GM18873 (cell line): ENCODE measurements at regions not wholly inside any gene's neighbourhood (a gene's known extent, or its start where the extent isn't known, plus 50 kb on each side); places are given as distances from the start of the nearest gene placed in this dataset.
"Not testable (repeated sequence)": the region's sequence is repeated elsewhere in the genome, so short reads cannot be mapped to it uniquely, and the experiment has no call there.

Experiments
- ATAC-seq: cut with Tn5 transposase; IDR thresholded peaks from one replicate; pipeline ENCODE4 v1.9.1; 2021; ENCODE audit warnings: mild to moderate bottlenecking, moderate library complexity, moderate number of reproducible peaks; ENCODE audit not compliant: unreplicated experiment, low FRiP score

DNA sequence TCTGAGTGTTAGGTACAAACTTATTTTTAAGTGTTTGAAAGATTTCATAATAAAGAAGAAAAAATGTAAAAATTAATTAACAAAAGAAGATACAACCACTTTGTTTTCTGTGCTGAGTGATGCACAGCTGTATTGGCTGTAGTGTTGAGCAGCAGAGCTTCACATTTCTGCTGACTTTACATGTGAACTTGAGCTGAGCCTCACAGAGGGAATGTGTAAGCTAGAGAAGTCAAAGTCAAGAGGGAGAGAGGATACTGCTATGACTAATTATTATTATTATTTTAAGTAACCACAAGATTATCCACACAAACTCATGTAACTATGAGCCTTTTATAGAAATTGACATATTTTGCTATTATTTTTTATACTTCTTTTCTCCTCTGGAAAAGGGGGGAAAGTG, 159.1 kb upstream of the ZSWIM2 start:
- ATAC-seq: no peak

- no peak for ATAC-seq
Observed at GRCh38 chr2:187003611-187004010, 154.6 kb upstream of the ZSWIM2 start.

DNA sequence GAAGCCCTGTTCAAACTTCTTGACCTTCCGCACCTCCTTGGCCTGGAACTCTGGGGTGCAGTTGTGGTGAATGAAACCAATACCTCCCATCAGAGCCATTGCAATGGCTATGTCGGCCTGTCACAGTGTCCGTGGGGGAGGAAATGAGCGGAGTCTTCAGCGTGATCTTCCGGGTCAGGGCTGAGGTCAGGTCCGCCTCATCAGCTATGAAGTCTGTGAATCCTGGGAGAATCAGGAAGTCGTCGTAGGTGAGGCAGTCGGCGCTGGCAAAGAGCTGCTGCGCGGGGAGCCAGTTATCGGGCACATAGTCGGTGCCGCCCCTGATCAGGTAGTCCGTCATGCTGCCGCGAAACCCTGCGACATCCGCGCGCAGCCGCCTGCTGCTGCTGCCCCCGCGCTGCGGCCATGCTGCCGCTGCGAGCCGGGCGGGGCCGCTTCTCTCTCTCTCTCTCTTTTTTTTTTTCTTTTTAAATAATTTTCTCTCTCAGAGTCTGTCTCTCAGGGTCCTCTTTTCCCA, 154.1 kb upstream of the ZSWIM2 start:
- ATAC-seq: no peak

- ATAC-seq: no peak
Observed at GRCh38 chr2:187002242-187002641, 153.3 kb upstream of the ZSWIM2 start.

DNA sequence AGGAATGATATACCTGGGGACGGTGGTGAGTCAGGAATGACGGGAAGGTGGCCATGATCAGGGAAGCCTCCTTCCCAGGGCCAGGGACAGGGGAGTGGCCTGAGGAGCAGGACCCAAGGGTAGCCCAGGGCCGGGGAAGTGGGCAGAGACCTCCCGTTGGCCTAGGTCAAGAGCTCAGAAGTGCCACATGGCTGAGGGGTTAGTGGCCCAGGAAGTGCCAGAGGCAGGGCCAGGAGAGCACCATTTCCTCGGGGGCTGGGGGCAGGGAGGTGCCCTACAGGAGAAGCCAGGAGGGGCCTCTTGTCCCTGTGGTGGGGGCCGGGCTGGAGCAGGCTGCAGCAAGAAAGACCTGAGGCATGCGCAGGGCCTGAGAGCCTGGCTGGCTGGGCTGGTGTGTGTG, 152.3 kb upstream of the ZSWIM2 start:
- ATAC-seq: no peak

GRCh38 chr2:186995092-186995491, 146.1 kb upstream of the ZSWIM2 start:
- ATAC-seq: no peak

DNA sequence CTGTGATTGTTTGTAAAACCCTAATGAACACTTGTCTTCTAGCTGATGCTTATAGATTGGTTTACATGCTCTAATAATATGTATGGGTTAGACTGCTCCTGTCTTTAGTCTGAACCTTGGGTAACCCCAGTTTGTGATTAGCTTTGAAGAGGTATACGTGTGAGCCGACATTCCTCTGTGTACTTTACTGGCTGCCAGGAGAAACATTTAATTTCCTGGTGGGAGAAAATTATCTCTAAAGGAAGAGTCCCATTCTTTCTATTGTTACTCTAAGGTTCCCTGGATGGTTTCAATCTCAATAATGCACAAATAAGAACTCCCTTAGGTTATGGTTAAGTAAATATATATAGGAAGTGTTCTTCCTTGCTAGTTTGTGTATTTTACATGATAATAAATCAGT, 143.6 kb upstream of the ZSWIM2 start:
- no peak for ATAC-seq

DNA sequence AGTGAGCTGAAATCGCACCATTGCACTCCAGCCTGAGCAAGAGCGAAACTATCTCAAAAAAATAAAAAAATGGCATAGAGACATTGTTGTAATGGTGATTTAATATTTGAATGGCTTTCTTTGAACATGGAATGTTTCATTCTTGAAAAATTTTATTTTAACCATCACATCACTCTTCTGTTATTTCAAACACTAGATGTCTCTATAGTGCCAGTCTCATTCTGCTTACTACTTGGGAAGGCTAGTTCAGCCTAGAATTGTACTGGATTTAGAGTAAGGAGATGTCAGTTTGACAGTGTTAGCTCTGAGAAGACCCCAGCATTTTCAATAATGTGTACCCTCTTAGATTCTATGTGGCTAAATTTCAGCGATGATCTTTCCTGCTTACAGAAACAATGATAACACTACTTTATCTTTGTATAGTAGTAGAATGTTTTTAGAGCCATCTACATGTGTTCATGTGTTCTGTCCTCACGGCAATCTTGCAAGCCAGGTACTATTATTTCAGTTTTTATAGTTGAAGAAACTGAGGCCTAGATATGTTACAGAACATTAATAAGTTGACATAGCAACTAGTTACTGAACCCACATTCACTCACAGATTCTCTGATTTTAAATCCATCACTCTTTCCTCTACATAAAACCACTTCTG, 142.9 kb upstream of the ZSWIM2 start:
- ATAC-seq: no peak

DNA sequence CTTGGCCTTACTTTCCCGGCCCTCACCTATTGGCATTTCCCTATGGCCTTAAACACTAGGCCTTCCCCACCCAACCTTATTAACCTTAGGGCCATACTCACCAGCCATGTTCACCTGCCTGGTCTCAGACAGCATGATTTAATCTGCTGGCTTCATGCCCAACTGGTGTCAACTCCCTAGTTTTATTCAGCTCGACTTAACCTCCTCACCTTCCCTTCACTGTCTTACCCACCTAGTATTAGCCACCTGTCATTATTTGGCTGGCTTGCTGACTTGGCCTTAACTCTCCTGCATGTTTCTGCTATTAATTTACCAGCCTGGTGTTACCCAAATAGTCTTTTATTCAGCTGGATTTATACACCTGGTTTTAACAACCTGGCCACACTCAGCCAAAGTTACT, 136.0 kb upstream of the ZSWIM2 start:
- no peak for ATAC-seq

- ATAC-seq: no peak
Observed at GRCh38 chr2:186984481-186984880, 135.5 kb upstream of the ZSWIM2 start.

DNA sequence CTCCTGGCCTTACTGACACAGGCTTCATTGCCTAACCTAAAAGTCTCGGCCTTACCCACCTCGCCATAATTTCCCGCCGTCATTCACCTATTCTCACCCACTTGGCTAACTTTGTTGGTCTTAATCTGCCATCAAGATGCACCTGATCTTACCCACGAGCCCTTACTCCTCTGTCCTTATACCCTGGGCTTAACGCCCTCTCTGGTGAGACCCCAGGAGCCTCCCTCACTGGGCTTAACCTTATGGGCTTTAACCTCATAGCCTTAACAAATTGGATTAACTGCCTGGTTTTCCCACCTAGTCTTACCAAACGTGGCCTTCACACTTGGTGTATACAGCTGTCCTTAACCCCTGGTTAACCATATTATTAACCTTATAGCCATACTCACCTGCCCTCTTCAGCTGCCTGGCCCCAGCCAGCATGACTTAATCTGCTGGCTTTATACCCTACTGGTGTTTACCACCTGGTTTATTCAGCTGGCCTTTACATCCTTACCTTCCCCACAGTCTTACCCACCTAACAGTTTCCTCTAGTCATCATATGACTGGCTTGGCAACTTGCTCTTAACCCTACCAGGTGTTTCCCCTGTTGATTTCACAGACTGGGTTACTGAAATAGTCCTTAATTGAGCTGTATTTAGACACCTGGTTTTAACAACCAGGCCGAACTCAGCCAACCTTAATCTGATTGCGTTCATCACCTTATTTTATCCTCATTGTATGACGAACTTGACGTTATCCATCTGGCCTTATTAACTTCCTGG, 132.0 kb upstream of the ZSWIM2 start:
- ATAC-seq: no peak

DNA sequence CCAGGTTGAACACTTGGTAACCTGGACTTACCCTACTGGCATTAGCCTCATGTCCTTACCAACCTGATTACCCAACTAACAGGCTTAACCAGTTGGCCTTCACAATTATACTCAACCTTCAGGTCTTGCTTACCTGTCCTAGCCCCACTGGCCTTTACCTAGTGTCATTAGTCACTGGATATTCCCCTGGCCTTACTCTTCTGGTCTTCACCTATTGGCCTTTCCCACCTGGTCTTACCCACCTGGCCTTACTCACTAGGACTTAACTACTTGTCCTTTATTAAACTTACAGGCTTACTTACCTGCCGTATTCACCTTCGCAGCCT, 131.1 kb upstream of the ZSWIM2 start:
- no peak for ATAC-seq

DNA sequence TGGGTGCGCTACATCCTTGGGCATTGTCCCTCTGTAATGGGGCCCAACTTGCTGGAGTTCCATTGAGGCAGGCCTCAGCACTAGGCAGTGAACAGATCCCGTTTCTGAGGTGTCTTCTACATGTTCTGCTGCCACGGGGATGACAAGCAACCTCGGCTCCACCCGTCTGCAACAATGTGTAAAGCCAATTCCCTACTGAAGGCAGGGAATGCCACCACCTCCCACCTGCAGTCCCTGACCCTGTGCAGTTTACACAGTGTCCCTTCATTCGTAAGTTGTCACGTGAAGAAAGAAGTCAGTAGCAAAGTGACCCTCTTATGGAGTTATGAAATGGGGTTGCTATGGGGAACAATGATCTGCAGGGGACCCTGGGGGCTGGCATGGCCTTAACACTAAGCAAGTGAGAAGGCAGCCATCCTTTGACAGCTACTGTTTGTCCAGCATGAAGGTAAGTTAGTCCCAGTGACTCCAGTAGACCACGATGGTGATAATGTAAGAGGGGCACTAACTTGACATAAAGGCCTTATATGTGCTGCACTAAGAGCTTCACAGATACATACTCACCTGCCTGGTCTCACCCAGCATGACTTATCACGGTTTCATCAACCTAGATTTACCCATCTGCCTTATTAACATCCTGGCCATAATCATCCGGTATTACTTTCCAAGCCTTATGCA, 130.6 kb upstream of the ZSWIM2 start:
- ATAC-seq: no peak

DNA sequence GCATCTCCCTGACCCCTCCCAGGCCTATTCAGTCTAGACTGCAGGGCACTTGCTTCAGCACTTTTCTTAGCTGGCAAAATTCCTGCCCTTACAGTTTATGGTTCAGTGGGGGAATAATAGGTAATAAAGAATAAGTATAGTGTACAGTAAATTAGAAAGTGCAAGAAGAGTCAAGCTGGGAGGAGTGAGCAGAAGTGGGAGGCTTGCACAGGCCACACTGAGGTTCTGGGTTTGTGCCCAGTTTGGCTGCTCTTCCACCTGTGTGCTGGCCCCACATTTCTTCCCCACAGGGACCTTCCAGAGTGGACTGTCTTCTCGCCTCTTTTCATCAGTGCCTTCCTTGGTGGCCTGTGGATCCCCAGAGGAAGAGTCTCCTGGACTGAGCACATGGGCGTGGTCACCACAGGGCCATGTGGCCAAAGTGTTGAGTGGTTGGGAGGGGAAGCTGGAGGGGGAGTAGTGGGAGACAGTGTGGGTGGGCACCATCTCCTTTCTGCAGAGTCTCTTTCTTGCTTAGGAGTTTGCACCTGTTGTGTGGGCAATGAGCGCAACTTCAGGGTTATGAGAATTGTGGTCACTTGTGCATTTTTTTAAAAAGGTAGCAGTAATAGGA, 128.6 kb upstream of the ZSWIM2 start:
- no peak for ATAC-seq

- ATAC-seq: no peak
Observed at GRCh38 chr2:186976329-186976728, 127.4 kb upstream of the ZSWIM2 start.

- ATAC-seq: no peak
Observed at GRCh38 chr2:186972281-186972970, 123.5 kb upstream of the ZSWIM2 start.

- ATAC-seq: peak; percentile 87
Observed at GRCh38 chr2:186968277-186968676, 119.3 kb upstream of the ZSWIM2 start.

DNA sequence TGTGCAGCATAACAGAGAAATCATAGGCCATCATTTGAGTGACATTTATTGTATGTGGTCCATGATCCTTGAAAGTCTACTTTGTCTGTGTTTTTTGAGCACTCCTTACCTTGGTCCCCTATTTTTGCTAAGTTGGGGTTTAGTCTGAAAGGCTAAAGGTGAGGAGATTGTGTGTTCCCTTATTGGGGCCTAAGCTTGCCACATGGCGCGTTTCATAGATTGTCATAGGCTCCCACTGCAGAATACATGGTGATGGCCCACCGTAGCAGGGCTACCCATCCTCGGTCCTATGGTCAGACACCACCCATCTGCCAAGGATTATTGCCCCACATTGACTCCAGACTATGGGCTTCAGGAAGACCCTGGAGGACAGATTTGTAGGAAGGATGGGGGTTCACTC, 117.0 kb upstream of the ZSWIM2 start:
- no peak for ATAC-seq

DNA sequence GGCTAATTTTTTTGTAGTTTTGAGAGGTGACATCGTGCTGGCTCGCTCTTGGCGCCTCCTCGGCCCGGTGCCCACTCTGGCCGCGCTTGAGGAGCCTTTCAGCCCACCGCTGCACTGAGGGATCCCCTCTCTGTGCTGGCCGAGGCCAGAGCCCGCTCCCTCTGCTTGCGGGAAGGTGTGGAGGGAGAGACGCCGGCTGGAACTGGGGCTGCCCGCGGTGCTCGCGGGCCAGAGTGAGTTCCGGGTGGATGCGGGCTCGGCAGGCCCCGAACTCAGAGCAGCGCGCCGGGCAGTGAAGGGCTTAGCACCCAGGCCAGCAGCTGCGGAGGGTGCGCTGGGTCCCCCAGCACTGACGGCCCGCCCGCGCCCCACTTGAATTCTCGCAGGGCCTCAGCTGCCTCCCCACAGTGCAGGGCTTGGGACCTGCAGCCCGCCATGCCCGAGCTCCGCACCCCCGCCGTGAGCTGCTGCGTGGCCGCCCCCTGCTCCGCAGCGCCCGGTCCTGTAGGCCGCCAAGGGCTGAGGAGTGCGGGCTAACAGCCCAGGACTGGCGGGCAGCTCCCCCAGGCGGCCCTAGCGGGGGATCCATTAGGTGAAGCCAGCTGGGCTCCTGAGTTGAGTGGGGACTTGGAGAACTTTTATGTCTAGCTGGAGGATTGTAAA, 113.2 kb upstream of the ZSWIM2 start:
- no peak for ATAC-seq

GRCh38 chr2:186960241-186960640, 111.3 kb upstream of the ZSWIM2 start:
- ATAC-seq: not testable (repeated sequence)
